Endothelial cell of hepatic sinusoid (primary cell): ENCODE measurements at regions not wholly inside any gene's neighbourhood (a gene's known extent, or its start where the extent isn't known, plus 50 kb on each side); places are given as distances from the start of the nearest gene placed in this dataset.
"Not testable (repeated sequence)": the region's sequence is repeated elsewhere in the genome, so short reads cannot be mapped to it uniquely, and the experiment has no call there.

Experiments used
- in situ Hi-C: cut with HindIII; loops from 2 replicates; pipeline ENCODE4 v1.10.0; 2017; ENCODE audit warnings: low sequenced_read_pairs

- in situ Hi-C loops = no loop called here
Observed at GRCh38 chr3:88000853-88001252, 58.0 kb downstream of the CGGBP1 start.

- in situ Hi-C loops = loop anchor here (10.0 kb wide), 1 partner anchor 643 kb away; no protein-coding TSS in a partner anchor
Observed at GRCh38 chr3:87997966-87998365, 60.8 kb downstream of the CGGBP1 start.

GRCh38 chr3:87997298-87997697, 61.5 kb downstream of the CGGBP1 start:
- in situ Hi-C loops = loop anchor here (10.0 kb wide), 1 partner anchor 642 kb away; no protein-coding TSS in a partner anchor

- in situ Hi-C loops = loop anchor here (10.0 kb wide), 1 partner anchor 642 kb away; no protein-coding TSS in a partner anchor
Observed at GRCh38 chr3:87996882-87997281, 61.9 kb downstream of the CGGBP1 start.

GRCh38 chr3:87993566-87993965, 65.2 kb downstream of the CGGBP1 start:
- in situ Hi-C loops = loop anchor here (10.0 kb wide), 1 partner anchor 639 kb away; no protein-coding TSS in a partner anchor

- in situ Hi-C loops = no loop called here
Observed at GRCh38 chr3:87987952-87988351, 70.9 kb downstream of the CGGBP1 start.

GRCh38 chr3:87982421-87982820, 76.4 kb downstream of the CGGBP1 start:
- in situ Hi-C loops = no loop called here

- in situ Hi-C loops = no loop called here
Observed at GRCh38 chr3:87979527-87979926, 79.3 kb downstream of the CGGBP1 start.

- in situ Hi-C loops = no loop called here
Observed at GRCh38 chr3:87977765-87978164, 81.0 kb downstream of the CGGBP1 start.

GRCh38 chr3:87975716-87976115, 83.1 kb downstream of the CGGBP1 start:
- in situ Hi-C loops = no loop called here

GRCh38 chr3:87973906-87974305, 84.9 kb downstream of the CGGBP1 start:
- in situ Hi-C loops = no loop called here

GRCh38 chr3:87969620-87970019, 89.2 kb downstream of the CGGBP1 start:
- in situ Hi-C loops = no loop called here

GRCh38 chr3:87968668-87969067, 90.1 kb downstream of the CGGBP1 start:
- in situ Hi-C loops = no loop called here

- in situ Hi-C loops = no loop called here
Observed at GRCh38 chr3:87958289-87958688, 100.5 kb downstream of the CGGBP1 start.

- in situ Hi-C loops = no loop called here
Observed at GRCh38 chr3:87957575-87957974, 101.2 kb downstream of the CGGBP1 start.

GRCh38 chr3:87949879-87950208, 109.0 kb downstream of the CGGBP1 start:
- in situ Hi-C loops = no loop called here

GRCh38 chr3:87949189-87949878, 109.5 kb downstream of the CGGBP1 start:
- in situ Hi-C loops = no loop called here

GRCh38 chr3:87946007-87946406, 112.8 kb downstream of the CGGBP1 start:
- in situ Hi-C loops = not testable (repeated sequence)

GRCh38 chr3:87942256-87942655, 116.5 kb downstream of the CGGBP1 start:
- in situ Hi-C loops = not testable (repeated sequence)

GRCh38 chr3:87924485-87924884, 134.3 kb downstream of the CGGBP1 start:
- in situ Hi-C loops = no loop called here

- in situ Hi-C loops = no loop called here
Observed at GRCh38 chr3:87920549-87920948, 138.3 kb downstream of the CGGBP1 start.

GRCh38 chr3:87901141-87901540, 157.7 kb downstream of the CGGBP1 start:
- in situ Hi-C loops = no loop called here

- in situ Hi-C loops = no loop called here
Observed at GRCh38 chr3:87900061-87900460, 158.7 kb downstream of the CGGBP1 start.
